PC-9 (cell line): ENCODE measurements at regions not wholly inside any gene's neighbourhood (a gene's known extent, or its start where the extent isn't known, plus 50 kb on each side); places are given as distances from the start of the nearest gene placed in this dataset.

Experiments
- BruUV-seq: library from RNA; stranded (reverse); fragments of 400-500 nt; replicated peaks from 2 replicates; lab custom pipeline; 2021; lab: Mats Ljungman, UMichigan
- CTCF ChIA-PET: fragments of 300-600 bp; sonication (Branson Sonifier 250); formaldehyde crosslinking; loops from one replicate; lab custom pipeline; 2022; ENCODE audit warnings: antibody characterized with exemption; lab: Charles Lee
- POLR2A ChIA-PET: fragments of 300-600 bp; sonication (Branson Sonifier 250); formaldehyde crosslinking; loops from one replicate; lab custom pipeline; 2022; ENCODE audit warnings: antibody characterized with exemption; ENCODE audit not compliant: unreplicated experiment; lab: Charles Lee
- DNase-seq, 2 experiments: peaks; one replicate each; pipeline versions ENCODE4 v3.0.0 to v3.0.0-alpha.2; 2015 to 2022; ENCODE audit warnings: mixed read lengths in 1 of 2
- H2AFZ ChIP-seq: fragments of 200-600 bp; sonication (generic); 2 replicates; pipeline ENCODE4 v1.8.1; 2017; ENCODE audit warnings: antibody characterized with exemption
- H3F3A ChIP-seq: fragments of 200-600 bp; sonication (generic); 2 replicates; pipeline ENCODE4 v1.8.1; 2017; ENCODE audit warnings: antibody characterized with exemption, mild to moderate bottlenecking, low read depth; ENCODE audit not compliant: insufficient read depth
- H3K27ac ChIP-seq: fragments of 200-600 bp; sonication (generic); 2 replicates; pipeline ENCODE4 v1.6.1; 2016; ENCODE audit warnings: mixed run types
- H3K27me3 ChIP-seq: fragments of 200-600 bp; sonication (generic); 2 replicates; pipeline ENCODE4 v1.6.1; 2016; ENCODE audit warnings: low read depth, mixed run types; ENCODE audit not compliant: insufficient read depth
- H3K36me3 ChIP-seq: fragments of 200-600 bp; sonication (generic); 2 replicates; pipeline ENCODE4 v1.6.1; 2016; ENCODE audit warnings: low read depth, mixed run types
- H3K4me1 ChIP-seq: fragments of 200-600 bp; sonication (generic); replicated peaks from 2 replicates; pipeline ENCODE4 v1.6.1; 2016; ENCODE audit warnings: mixed run types; ENCODE audit not compliant: insufficient read depth
- H3K4me2 ChIP-seq: fragments of 200-600 bp; sonication (generic); 2 replicates; pipeline ENCODE4 v1.6.1; 2017; ENCODE audit warnings: mixed run types
- H3K4me3 ChIP-seq: fragments of 200-600 bp; sonication (generic); 2 replicates; pipeline ENCODE4 v1.6.1; 2016; ENCODE audit warnings: mixed run types
- H3K79me2 ChIP-seq: fragments of 200-600 bp; sonication (generic); 2 replicates; pipeline ENCODE4 v1.6.1; 2017; ENCODE audit warnings: low read depth, mixed run types
- H3K9me2 ChIP-seq: fragments of 200-600 bp; sonication (generic); 2 replicates; pipeline ENCODE4 v1.8.1; 2017; ENCODE audit warnings: mild to moderate bottlenecking; ENCODE audit not compliant: insufficient read depth
- H3K9me3 ChIP-seq: fragments of 200-600 bp; sonication (generic); 2 replicates; pipeline ENCODE4 v1.8.1; 2016; ENCODE audit warnings: low read depth; ENCODE audit not compliant: insufficient read depth
- H4K20me1 ChIP-seq: fragments of 200-600 bp; sonication (generic); 2 replicates; pipeline ENCODE4 v1.8.1; 2017; ENCODE audit not compliant: insufficient read depth
- EZH2 ChIP-seq: fragments of 200-600 bp; sonication (generic); IDR thresholded peaks from 2 replicates; pipeline ENCODE4 v1.8.0; 2017; ENCODE audit warnings: antibody characterized with exemption, low read depth
- intact Hi-C: fragments of 100-400 bp; cut with micrococcal nuclease; formaldehyde crosslinking; loops from one replicate; pipeline ENCODE4 v1.10.0; 2022; ENCODE audit not compliant: unreplicated experiment
- TF ChIP-seq, protein P1 (sequence below): fragments of 200-600 bp; sonication (generic); conservative IDR thresholded peaks from 2 replicates; pipeline ENCODE4 v1.6.1; 2017; ENCODE audit warnings: mixed run types, antibody characterized with exemption, mild to moderate bottlenecking, moderate library complexity

DNA sequence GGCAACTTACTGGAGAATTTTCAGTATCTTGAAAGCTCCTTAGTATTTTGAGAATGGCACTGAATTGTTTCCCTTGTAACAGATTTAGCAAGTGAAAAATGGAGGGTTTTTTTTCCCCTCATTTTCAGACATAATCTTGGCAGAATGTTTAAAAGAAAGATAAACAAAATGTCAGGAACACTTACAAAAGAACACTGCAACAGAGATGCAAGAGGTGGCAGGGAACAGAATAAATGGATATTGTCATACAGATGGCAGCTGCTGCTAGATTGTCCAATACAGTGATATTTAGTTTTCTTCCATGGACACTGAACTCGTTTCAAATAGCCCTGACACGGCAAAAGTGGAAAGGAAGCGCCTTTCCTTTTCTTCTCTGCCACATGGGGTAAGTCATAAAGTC lies 76.9 kb upstream of the ZNF608 start:
- DNase-seq: no peak
- Histone ChIP-seq H3K4me1 (peaks cover 16% of the 10 kb centered on the region), H2AFZ (no peak overlapping the region), H3K9me3 (no peaks in the 10 kb centered on the region), H3K27me3 (no peaks in the 10 kb centered on the region), H3F3A (no peaks in the 10 kb centered on the region), H3K9me2 (no peaks in the 10 kb centered on the region), H4K20me1 (no peaks in the 10 kb centered on the region), H3K27ac (no peak overlapping the region), H3K4me2 (no peak overlapping the region), H3K4me3 (no peak overlapping the region), H3K79me2 (no peaks in the 10 kb centered on the region), H3K36me3 (no peaks in the 10 kb centered on the region)
- intact Hi-C loops: no loop called here
- BruUV-seq: no TSS peak
- ChIA-PET CTCF (no interaction called here), POLR2A (no interaction called here)
- no peak for TF ChIP-seq EZH2
- TF ChIP-seq, protein P1, sequence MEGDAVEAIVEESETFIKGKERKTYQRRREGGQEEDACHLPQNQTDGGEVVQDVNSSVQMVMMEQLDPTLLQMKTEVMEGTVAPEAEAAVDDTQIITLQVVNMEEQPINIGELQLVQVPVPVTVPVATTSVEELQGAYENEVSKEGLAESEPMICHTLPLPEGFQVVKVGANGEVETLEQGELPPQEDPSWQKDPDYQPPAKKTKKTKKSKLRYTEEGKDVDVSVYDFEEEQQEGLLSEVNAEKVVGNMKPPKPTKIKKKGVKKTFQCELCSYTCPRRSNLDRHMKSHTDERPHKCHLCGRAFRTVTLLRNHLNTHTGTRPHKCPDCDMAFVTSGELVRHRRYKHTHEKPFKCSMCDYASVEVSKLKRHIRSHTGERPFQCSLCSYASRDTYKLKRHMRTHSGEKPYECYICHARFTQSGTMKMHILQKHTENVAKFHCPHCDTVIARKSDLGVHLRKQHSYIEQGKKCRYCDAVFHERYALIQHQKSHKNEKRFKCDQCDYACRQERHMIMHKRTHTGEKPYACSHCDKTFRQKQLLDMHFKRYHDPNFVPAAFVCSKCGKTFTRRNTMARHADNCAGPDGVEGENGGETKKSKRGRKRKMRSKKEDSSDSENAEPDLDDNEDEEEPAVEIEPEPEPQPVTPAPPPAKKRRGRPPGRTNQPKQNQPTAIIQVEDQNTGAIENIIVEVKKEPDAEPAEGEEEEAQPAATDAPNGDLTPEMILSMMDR: no peak

DNA sequence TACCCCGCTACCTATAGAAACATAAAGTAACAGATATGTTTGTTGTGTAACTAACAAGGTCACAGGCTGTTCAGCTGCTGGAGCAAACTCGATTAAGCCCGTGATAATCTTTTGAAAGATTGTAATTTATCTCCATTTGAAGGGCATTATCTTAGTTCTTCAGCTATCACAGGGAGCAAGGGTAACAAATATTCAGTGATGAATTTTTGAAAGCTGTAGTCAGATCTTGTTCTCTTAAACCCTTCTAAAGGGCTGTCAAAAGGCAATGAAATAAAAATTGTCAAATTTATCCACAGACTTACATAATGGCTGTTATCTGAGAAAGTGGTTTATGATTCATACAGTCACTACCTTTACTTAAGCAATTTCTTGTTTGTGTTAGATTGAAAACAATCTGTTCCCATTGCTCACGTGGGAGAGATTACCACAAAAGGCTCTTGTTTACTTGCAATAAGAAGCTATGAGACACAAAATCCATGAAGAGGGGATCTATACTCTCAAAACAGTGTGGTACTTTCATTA lies 78.3 kb upstream of the ZNF608 start:
- H3K36me3 ChIP-seq: no peaks in the 10 kb centered on the region
- peaks cover 16% of the 10 kb centered on the region for H3K4me1 ChIP-seq
- no TSS peak for BruUV-seq
- no peak overlapping the region for H3K27ac ChIP-seq
- no peaks in the 10 kb centered on the region for H3K9me2 ChIP-seq
- ChIA-PET POLR2A (no interaction called here), CTCF (no interaction called here)
- intact Hi-C loops: no loop called here
- peak overlapping the region; percentile 57 for H3K4me2 ChIP-seq
- H3F3A ChIP-seq: no peaks in the 10 kb centered on the region
- no peak overlapping the region for H3K4me3 ChIP-seq
- H4K20me1 ChIP-seq: no peaks in the 10 kb centered on the region
- no peaks in the 10 kb centered on the region for H3K27me3 ChIP-seq
- H3K9me3 ChIP-seq: no peaks in the 10 kb centered on the region
- H3K79me2 ChIP-seq: no peaks in the 10 kb centered on the region
- H2AFZ ChIP-seq: no peak overlapping the region
- DNase-seq: peak in 1 of 2 experiments; percentile 92
- TF ChIP-seq, protein P1: no peak
- no peak for TF ChIP-seq EZH2

DNA sequence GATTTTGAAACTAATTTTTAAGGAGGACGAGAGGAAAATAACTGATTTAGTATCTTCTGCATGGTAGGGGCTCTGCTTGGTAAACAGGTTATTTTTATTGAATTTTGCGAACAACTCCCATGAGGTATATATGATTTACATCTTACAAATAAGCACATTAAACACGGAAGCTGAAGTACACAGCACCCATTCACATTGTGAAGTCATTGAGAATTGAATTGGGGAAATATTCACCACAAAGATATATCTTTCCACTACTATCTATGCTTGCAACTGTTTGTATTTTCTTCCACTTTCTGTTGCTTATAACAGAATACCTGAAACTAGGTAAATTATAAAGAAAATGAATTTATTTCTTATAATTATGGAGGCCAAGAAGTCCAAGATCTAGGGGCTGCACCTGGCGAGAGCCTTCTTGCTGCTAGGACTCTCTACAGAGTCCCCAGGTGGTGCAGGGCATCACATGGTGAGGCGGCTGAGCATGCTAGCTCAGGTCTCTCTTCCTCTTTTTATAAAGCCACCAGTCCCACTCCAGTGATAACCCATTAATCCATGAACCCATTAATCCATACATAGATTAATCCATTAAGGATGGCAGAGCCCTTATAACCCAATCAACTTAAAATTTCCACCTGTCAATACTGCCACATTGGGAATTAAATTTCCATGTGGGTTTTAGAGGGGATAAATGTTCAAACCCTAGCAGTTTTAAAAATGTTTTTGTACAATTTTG lies 79.0 kb upstream of the ZNF608 start:
- Histone ChIP-seq H3F3A (no peaks in the 10 kb centered on the region), H3K79me2 (no peaks in the 10 kb centered on the region), H3K27me3 (no peaks in the 10 kb centered on the region), H4K20me1 (no peaks in the 10 kb centered on the region), H3K4me1 (peaks cover 16% of the 10 kb centered on the region), H3K27ac (no peak overlapping the region), H3K4me3 (no peak overlapping the region), H3K9me2 (no peaks in the 10 kb centered on the region), H3K9me3 (no peaks in the 10 kb centered on the region), H2AFZ (no peak overlapping the region), H3K36me3 (no peaks in the 10 kb centered on the region), H3K4me2 (peak overlapping the region; percentile 57)
- CTCF ChIA-PET: no interaction called here
- POLR2A ChIA-PET: no interaction called here
- no TSS peak for BruUV-seq
- intact Hi-C loops: no loop called here
- DNase-seq: no peak
- TF ChIP-seq EZH2: no peak
- TF ChIP-seq, protein P1: no peak
